BJ (cell line): ENCODE measurements at regions not wholly inside any gene's neighbourhood (a gene's known extent, or its start where the extent isn't known, plus 50 kb on each side); places are given as distances from the start of the nearest gene placed in this dataset.

ENCODE experiments used
- CTCF ChIA-PET: fragments of 350-600 bp; formaldehyde crosslinking; extraction: SDS; loops from one replicate; lab custom pipeline; 2021; ENCODE audit warnings: antibody characterized with exemption, inconsistent platforms; lab: Yijun Ruan, JAX
- POLR2A ChIA-PET: fragments of 300-600 bp; sonication (Branson Sonifier 250); formaldehyde crosslinking; extraction: SDS; loops from one replicate; lab custom pipeline; 2021; ENCODE audit warnings: antibody characterized with exemption; lab: Charles Lee
- DNase-seq: peaks from one replicate; pipeline ENCODE4 v3.0.0-alpha.2; 2011; ENCODE audit warnings: low read depth
- H3K27me3 ChIP-seq: 2 replicates; pipeline ENCODE4 v1.6.0; 2011; ENCODE audit warnings: low read length; ENCODE audit not compliant: control insufficient read depth, insufficient read depth
- H3K36me3 ChIP-seq: 2 replicates; pipeline ENCODE4 v1.5.1; 2011; ENCODE audit warnings: low read length; ENCODE audit not compliant: control insufficient read depth, insufficient read depth
- H3K4me3 ChIP-seq: 2 replicates; pipeline ENCODE4 v1.5.1; 2011; ENCODE audit warnings: low read depth, mild to moderate bottlenecking, control low read depth, low read length
- CTCF ChIP-seq: IDR thresholded peaks from 2 replicates; pipeline ENCODE4 v1.5.1; 2011; ENCODE audit warnings: low read depth, mild to moderate bottlenecking, control low read depth, inconsistent platforms, low read length, moderate library complexity; ENCODE audit not compliant: insufficient read depth

DNA sequence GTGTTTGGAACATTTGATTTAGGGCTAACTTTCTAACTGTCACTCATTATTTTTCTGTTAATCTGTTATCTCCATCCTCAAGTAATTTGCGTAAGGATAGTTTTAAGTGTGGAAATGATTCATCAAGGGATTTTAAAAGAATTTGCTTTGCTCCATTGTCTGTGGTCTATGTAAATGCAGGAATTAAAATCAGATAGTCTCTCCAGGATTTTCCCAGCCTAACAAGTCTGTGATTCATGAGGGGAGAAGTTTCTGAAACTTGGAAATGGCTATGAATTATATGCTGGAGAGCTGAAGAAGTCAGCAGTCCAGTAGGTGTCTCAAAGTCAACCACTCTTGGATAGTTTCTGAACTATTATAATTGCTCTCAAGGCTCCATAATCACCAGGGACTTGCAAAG is 264.5 kb downstream of the MRPL39 start:
- TF ChIP-seq CTCF, result no peak
- Histone ChIP-seq H3K36me3 (no peaks in the 10 kb centered on the region), H3K4me3 (no peak overlapping the region), H3K27me3 (no peaks in the 10 kb centered on the region)
- CTCF ChIA-PET, result interaction anchor here (3.2 kb wide), 1 partner anchor 43 kb away, joined by 10 read pairs; no protein-coding TSS in a partner anchor
- POLR2A ChIA-PET, result no interaction called here
- DNase-seq, result peak; percentile 34

DNA sequence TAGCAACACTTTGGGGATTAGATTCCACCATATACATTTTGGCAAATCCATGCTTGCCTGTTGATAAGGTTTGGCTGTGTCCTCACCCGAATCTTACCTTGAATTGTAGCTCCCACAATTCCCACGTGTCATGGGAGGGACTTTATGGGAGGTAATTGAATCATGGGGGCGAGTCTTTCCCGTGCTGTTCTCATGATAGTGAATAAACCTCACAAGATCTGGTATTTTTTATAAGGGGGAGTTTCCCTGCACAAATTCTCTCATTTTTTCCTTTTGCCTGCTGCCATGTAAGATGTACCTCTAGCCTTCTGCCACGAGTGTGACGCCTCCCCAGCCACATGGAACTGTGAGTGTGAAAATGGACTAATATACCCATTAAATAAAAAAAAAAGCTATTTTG is 265.3 kb downstream of the MRPL39 start:
- CTCF ChIA-PET, result interaction anchor here (0.7 kb wide), 1 partner anchor 9 kb away, joined by 3 read pairs; no protein-coding TSS in a partner anchor
- Histone ChIP-seq H3K4me3 (no peak overlapping the region), H3K36me3 (no peaks in the 10 kb centered on the region), H3K27me3 (no peaks in the 10 kb centered on the region)
- DNase-seq, result no peak
- no peak for TF ChIP-seq CTCF
- POLR2A ChIA-PET, result no interaction called here

- H3K27me3 ChIP-seq, result no peaks in the 10 kb centered on the region
- TF ChIP-seq CTCF, result no peak
- CTCF ChIA-PET, result no interaction called here
- POLR2A ChIA-PET, result no interaction called here
- no peaks in the 10 kb centered on the region for H3K36me3 ChIP-seq
- no peak for DNase-seq
- no peak overlapping the region for H3K4me3 ChIP-seq
These were observed 268.9 kb downstream of the MRPL39 start for GRCh38 chr21:25338415-25338814.

DNA sequence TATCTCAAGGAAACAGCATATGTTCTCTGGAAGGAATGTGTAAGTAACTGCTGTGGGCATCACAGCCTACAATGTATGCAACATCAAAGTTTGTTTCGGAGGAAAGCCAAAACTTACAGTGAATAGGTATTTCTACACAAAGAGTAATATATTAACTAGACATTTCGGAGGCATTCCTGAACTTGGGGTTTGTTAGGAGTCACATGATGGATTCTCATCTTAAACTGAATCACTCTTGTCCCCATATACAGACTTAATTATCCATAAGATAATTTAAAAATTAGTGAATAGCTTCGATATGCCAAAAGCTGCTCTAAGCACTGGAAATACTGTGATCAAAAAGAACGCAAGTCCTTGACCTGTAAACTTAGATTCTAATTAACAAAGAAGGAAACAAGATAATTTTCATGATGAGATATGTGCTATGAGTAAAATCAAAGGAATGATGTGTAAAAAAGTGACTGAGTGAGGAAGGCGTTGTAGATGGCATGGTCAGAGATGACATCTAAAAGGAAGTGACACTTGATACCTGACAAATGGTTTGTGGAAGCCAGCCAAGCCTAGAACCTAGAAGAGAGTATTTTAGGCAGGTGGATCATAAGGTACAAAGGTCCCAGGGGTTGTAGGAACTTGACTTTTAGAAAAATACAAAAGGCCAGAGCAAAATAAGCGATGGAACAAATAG is 273.1 kb downstream of the MRPL39 start:
- CTCF ChIA-PET, result interaction anchor here (0.9 kb wide), 1 partner anchor 26 kb away, joined by 3 read pairs; no protein-coding TSS in a partner anchor
- POLR2A ChIA-PET, result no interaction called here
- no peaks in the 10 kb centered on the region for H3K27me3 ChIP-seq
- no peak for DNase-seq
- H3K4me3 ChIP-seq, result no peak overlapping the region
- TF ChIP-seq CTCF, result no peak
- no peaks in the 10 kb centered on the region for H3K36me3 ChIP-seq

DNA sequence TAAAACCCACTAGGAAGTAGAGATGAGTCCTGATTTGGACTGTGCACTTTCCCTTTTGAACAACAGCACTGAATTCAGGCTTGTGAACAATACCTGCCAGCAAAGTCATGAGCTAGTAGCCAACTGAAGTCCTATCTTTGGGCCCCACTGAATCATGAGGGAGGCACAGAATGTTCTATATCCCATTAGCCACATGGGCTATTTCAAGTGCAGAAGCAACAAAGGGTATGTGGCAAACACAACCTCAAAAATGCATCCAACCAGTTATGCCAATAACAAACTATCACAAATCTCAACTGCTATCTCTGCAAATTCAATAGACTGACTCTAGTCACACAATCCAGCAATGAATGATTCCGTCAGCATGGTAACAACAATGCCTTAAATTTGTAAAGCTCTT is 276.0 kb downstream of the MRPL39 start:
- TF ChIP-seq CTCF, result no peak
- no peak overlapping the region for H3K4me3 ChIP-seq
- CTCF ChIA-PET, result no interaction called here
- H3K27me3 ChIP-seq, result no peaks in the 10 kb centered on the region
- H3K36me3 ChIP-seq, result no peaks in the 10 kb centered on the region
- POLR2A ChIA-PET, result no interaction called here
- DNase-seq, result no peak
